ENCODE measurements at regions not wholly inside any gene's neighbourhood (a gene's known extent, or its start where the extent isn't known, plus 50 kb on each side); places are given as distances from the start of the nearest gene placed in this dataset.

GRCh38 chr2:216574046-216574445 is 59.2 kb upstream of the IGFBP2 start:
- Histone ChIP-seq H3K4me1 (no peaks in the 10 kb centered on the region; the same call in 1 of the 2 replicates), H4K20me1 (no peaks in the 10 kb centered on the region), H3K9ac (no peak overlapping the region)

GRCh38 chr2:216574586-216574985 is 58.6 kb upstream of the IGFBP2 start:
- TF ChIP-seq Cebpa-rat (IDR thresholded peaks at IDR 0.05) = no peak
- Histone ChIP-seq H4K20me1 (no peaks in the 10 kb centered on the region), H3K27ac (no peak overlapping the region), H3K4me1 (no peaks in the 10 kb centered on the region; the same call in 1 of the 2 replicates), H3K27me3 (no peaks in the 10 kb centered on the region; the same call in 1 of the 2 replicates), H3K9me3 (peaks cover 18% of the 10 kb centered on the region), H3K36me3 (no peaks in the 10 kb centered on the region), H3K4me2 (no peak overlapping the region), H3K4me3 (no peak overlapping the region), H3K9ac (no peak overlapping the region)

More at GRCh38 chr2:216574046-216574445, 59.2 kb upstream of the IGFBP2 start:
- Histone ChIP-seq H3K36me3 (no peaks in the 10 kb centered on the region), H3K4me3 (no peak overlapping the region), H3K27me3 (no peaks in the 10 kb centered on the region; the same call in 1 of the 2 replicates), H3K4me2 (no peak overlapping the region), H3K9me3 (peaks cover 18% of the 10 kb centered on the region), H3K27ac (no peak overlapping the region)
- no peak for TF ChIP-seq Cebpa-rat (IDR thresholded peaks at IDR 0.05)

GRCh38 chr2:216575465-216575864 is 57.8 kb upstream of the IGFBP2 start:
- TF ChIP-seq Cebpa-rat (IDR thresholded peaks at IDR 0.05) = no peak
- no peaks in the 10 kb centered on the region for H3K36me3 ChIP-seq
- H3K4me1 ChIP-seq = no peaks in the 10 kb centered on the region; the same call in 1 of the 2 replicates
- H3K4me2 ChIP-seq = no peak overlapping the region
- H3K27me3 ChIP-seq = no peaks in the 10 kb centered on the region; the same call in 1 of the 2 replicates
- H4K20me1 ChIP-seq = no peaks in the 10 kb centered on the region
- no peak overlapping the region for H3K27ac ChIP-seq
- H3K4me3 ChIP-seq = no peak overlapping the region
- H3K9me3 ChIP-seq = peaks cover 15% of the 10 kb centered on the region
- H3K9ac ChIP-seq = no peak overlapping the region

GRCh38 chr2:216576616-216577015 is 56.6 kb upstream of the IGFBP2 start:
- no peaks in the 10 kb centered on the region; the same call in 1 of the 2 replicates for H3K4me1 ChIP-seq
- no peak overlapping the region for H3K9ac ChIP-seq
- no peak for TF ChIP-seq Cebpa-rat (IDR thresholded peaks at IDR 0.05)
- no peak overlapping the region for H3K4me3 ChIP-seq
- no peaks in the 10 kb centered on the region; the same call in 1 of the 2 replicates for H3K27me3 ChIP-seq
- H4K20me1 ChIP-seq = no peaks in the 10 kb centered on the region
- peaks cover 4% of the 10 kb centered on the region; the same call in 1 of the 2 replicates for H3K9me3 ChIP-seq
- H3K4me2 ChIP-seq = no peak overlapping the region
- no peaks in the 10 kb centered on the region for H3K36me3 ChIP-seq
- no peak overlapping the region for H3K27ac ChIP-seq

- Histone ChIP-seq H3K9me3 (no peaks in the 10 kb centered on the region), H4K20me1 (no peaks in the 10 kb centered on the region), H3K27me3 (no peaks in the 10 kb centered on the region; the same call in 1 of the 2 replicates), H3K4me1 (no peaks in the 10 kb centered on the region; the same call in 1 of the 2 replicates), H3K36me3 (no peaks in the 10 kb centered on the region), H3K4me2 (no peak overlapping the region), H3K9ac (no peak overlapping the region), H3K27ac (no peak overlapping the region), H3K4me3 (no peak overlapping the region)
- no peak for TF ChIP-seq Cebpa-rat (IDR thresholded peaks at IDR 0.05)
These were observed 54.9 kb upstream of the IGFBP2 start for GRCh38 chr2:216578325-216578724.

GRCh38 chr2:216583147-216583546 is 50.1 kb upstream of the IGFBP2 start:
- H3K4me1 ChIP-seq = peaks cover 15% of the 10 kb centered on the region
- H3K4me2 ChIP-seq = no peak overlapping the region
- no peaks in the 10 kb centered on the region; the same call in 1 of the 2 replicates for H3K27me3 ChIP-seq
- TF ChIP-seq Cebpa-rat (IDR thresholded peaks at IDR 0.05) = no peak
- H3K27ac ChIP-seq = no peak overlapping the region
- H3K4me3 ChIP-seq = no peak overlapping the region
- no peaks in the 10 kb centered on the region for H4K20me1 ChIP-seq
- H3K36me3 ChIP-seq = no peaks in the 10 kb centered on the region
- no peak overlapping the region for H3K9ac ChIP-seq
- no peaks in the 10 kb centered on the region for H3K9me3 ChIP-seq
